HAP-1 (cell line): ENCODE measurements at regions not wholly inside any gene's neighbourhood (a gene's known extent, or its start where the extent isn't known, plus 50 kb on each side); places are given as distances from the start of the nearest gene placed in this dataset.
"Not testable (repeated sequence)": the region's sequence is repeated elsewhere in the genome, so short reads cannot be mapped to it uniquely, and the experiment has no call there.

ENCODE experiments used
- DNase-seq, 2 experiments: peaks; one replicate each; pipeline ENCODE4 v3.0.0-alpha.2; 2016 to 2020; ENCODE audit warnings: low spot score in 2 of 2
- H3K27me3 ChIP-seq: fragments of 250-450 bp; sonication (Bioruptor Pico); 2 replicates; pipeline ENCODE4 v1.5.1; 2020; ENCODE audit warnings: low read depth, mild to moderate bottlenecking, moderate library complexity
- H3K36me3 ChIP-seq: fragments of 250-450 bp; sonication (Bioruptor Pico); replicated peaks from 2 replicates; pipeline ENCODE4 v1.5.1; 2020; ENCODE audit warnings: mild to moderate bottlenecking
- H3K4me1 ChIP-seq: fragments of 250-450 bp; sonication (Bioruptor Pico); 2 replicates; pipeline ENCODE4 v1.5.1; 2020; ENCODE audit warnings: mild to moderate bottlenecking
- H3K4me3 ChIP-seq: fragments of 250-450 bp; sonication (Bioruptor Pico); 2 replicates; pipeline ENCODE4 v1.5.1; 2020; ENCODE audit warnings: mild to moderate bottlenecking, moderate library complexity
- H3K9me3 ChIP-seq: fragments of 250-450 bp; sonication (Bioruptor Pico); 2 replicates; pipeline ENCODE4 v1.5.1; 2020; ENCODE audit warnings: mild to moderate bottlenecking, moderate library complexity
- in situ Hi-C: fragments of 300-500 bp; cut with MboI; formaldehyde crosslinking; loops from 3 replicates; pipeline ENCODE4 v1.14.3; 2020; ENCODE audit warnings: low sequenced_read_pairs, inconsistent platforms, mixed read lengths

GRCh38 chr12:115815924-115816323, 461.6 kb downstream of the MED13L start:
- DNase-seq, result no peak
- no peaks in the 10 kb centered on the region for H3K4me1 ChIP-seq
- in situ Hi-C loops, result no loop called here
- no peaks in the 10 kb centered on the region for H3K36me3 ChIP-seq
- H3K9me3 ChIP-seq, result no peaks in the 10 kb centered on the region
- H3K4me3 ChIP-seq, result no peak overlapping the region
- H3K27me3 ChIP-seq, result no peaks in the 10 kb centered on the region

GRCh38 chr12:115813256-115813655, 464.2 kb downstream of the MED13L start:
- Histone ChIP-seq H3K36me3 (no peaks in the 10 kb centered on the region), H3K4me3 (no peak overlapping the region), H3K27me3 (no peaks in the 10 kb centered on the region), H3K9me3 (no peaks in the 10 kb centered on the region), H3K4me1 (no peaks in the 10 kb centered on the region)
- no peak for DNase-seq
- in situ Hi-C loops, result no loop called here

- in situ Hi-C loops, result no loop called here
- H3K4me3 ChIP-seq, result no peak overlapping the region
- no peaks in the 10 kb centered on the region for H3K36me3 ChIP-seq
- H3K9me3 ChIP-seq, result no peaks in the 10 kb centered on the region
- no peaks in the 10 kb centered on the region for H3K4me1 ChIP-seq
- 0 out of 2 replicates have a peak, but pooled peaks cover 3% of the 10 kb centered on the region for H3K27me3 ChIP-seq
- DNase-seq, result no peak
Measured at GRCh38 chr12:115811929-115812328, 465.6 kb downstream of the MED13L start.

GRCh38 chr12:115811045-115811444, 466.4 kb downstream of the MED13L start:
- in situ Hi-C loops, result no loop called here

GRCh38 chr12:115810122-115810901, 467.2 kb downstream of the MED13L start:
- H3K27me3 ChIP-seq, result 0 out of 2 replicates have a peak, but pooled peaks cover 3% of the 10 kb centered on the region
- H3K4me1 ChIP-seq, result no peaks in the 10 kb centered on the region
- DNase-seq, result no peak
- no peak overlapping the region for H3K4me3 ChIP-seq
- in situ Hi-C loops, result no loop called here
- H3K36me3 ChIP-seq, result no peaks in the 10 kb centered on the region
- no peaks in the 10 kb centered on the region for H3K9me3 ChIP-seq

More at GRCh38 chr12:115811045-115811444, 466.4 kb downstream of the MED13L start:
- no peaks in the 10 kb centered on the region for H3K9me3 ChIP-seq
- no peaks in the 10 kb centered on the region for H3K4me1 ChIP-seq
- no peaks in the 10 kb centered on the region for H3K36me3 ChIP-seq
- DNase-seq, result no peak
- H3K4me3 ChIP-seq, result no peak overlapping the region
- H3K27me3 ChIP-seq, result 0 out of 2 replicates have a peak, but pooled peaks cover 3% of the 10 kb centered on the region

- Histone ChIP-seq H3K36me3 (no peaks in the 10 kb centered on the region), H3K9me3 (no peaks in the 10 kb centered on the region), H3K27me3 (0 out of 2 replicates have a peak, but pooled peaks cover 3% of the 10 kb centered on the region), H3K4me1 (no peaks in the 10 kb centered on the region), H3K4me3 (no peak overlapping the region)
- in situ Hi-C loops, result no loop called here
- DNase-seq, result no peak
Measured at GRCh38 chr12:115806000-115806399, 471.5 kb downstream of the MED13L start.

GRCh38 chr12:115802767-115803166, 474.7 kb downstream of the MED13L start:
- Histone ChIP-seq H3K27me3 (0 out of 2 replicates have a peak, but pooled peaks cover 3% of the 10 kb centered on the region), H3K36me3 (no peaks in the 10 kb centered on the region), H3K9me3 (no peaks in the 10 kb centered on the region), H3K4me3 (no peak overlapping the region), H3K4me1 (no peaks in the 10 kb centered on the region)
- in situ Hi-C loops, result no loop called here
- no peak for DNase-seq

- Histone ChIP-seq H3K27me3 (no peaks in the 10 kb centered on the region), H3K4me3 (no peak overlapping the region), H3K4me1 (no peaks in the 10 kb centered on the region), H3K36me3 (no peaks in the 10 kb centered on the region), H3K9me3 (no peaks in the 10 kb centered on the region)
- in situ Hi-C loops, result no loop called here
- no peak for DNase-seq
Measured at GRCh38 chr12:115801871-115802270, 475.6 kb downstream of the MED13L start.

GRCh38 chr12:115799610-115800009, 477.9 kb downstream of the MED13L start:
- no peaks in the 10 kb centered on the region for H3K27me3 ChIP-seq
- H3K4me3 ChIP-seq, result no peak overlapping the region
- in situ Hi-C loops, result no loop called here
- H3K9me3 ChIP-seq, result no peaks in the 10 kb centered on the region
- no peaks in the 10 kb centered on the region for H3K36me3 ChIP-seq
- no peak for DNase-seq
- H3K4me1 ChIP-seq, result no peaks in the 10 kb centered on the region

GRCh38 chr12:115798309-115798917, 479.1 kb downstream of the MED13L start:
- H3K4me3 ChIP-seq, result no peak overlapping the region
- no peaks in the 10 kb centered on the region for H3K9me3 ChIP-seq
- in situ Hi-C loops, result no loop called here

GRCh38 chr12:115794659-115795081, 482.8 kb downstream of the MED13L start:
- H3K4me1 ChIP-seq, result no peaks in the 10 kb centered on the region
- no peak overlapping the region for H3K4me3 ChIP-seq
- no peaks in the 10 kb centered on the region for H3K9me3 ChIP-seq
- DNase-seq, result no peak
- no peaks in the 10 kb centered on the region for H3K27me3 ChIP-seq
- in situ Hi-C loops, result no loop called here
- H3K36me3 ChIP-seq, result no peaks in the 10 kb centered on the region

More at GRCh38 chr12:115798309-115798917, 479.1 kb downstream of the MED13L start:
- DNase-seq, result no peak
- Histone ChIP-seq H3K36me3 (no peaks in the 10 kb centered on the region), H3K4me1 (no peaks in the 10 kb centered on the region), H3K27me3 (no peaks in the 10 kb centered on the region)

GRCh38 chr12:115791331-115791730, 486.2 kb downstream of the MED13L start:
- Histone ChIP-seq H3K9me3 (no peaks in the 10 kb centered on the region), H3K36me3 (no peaks in the 10 kb centered on the region), H3K4me3 (no peak overlapping the region), H3K27me3 (no peaks in the 10 kb centered on the region), H3K4me1 (no peaks in the 10 kb centered on the region)
- in situ Hi-C loops, result no loop called here
- DNase-seq, result no peak

GRCh38 chr12:115790526-115790925, 487.0 kb downstream of the MED13L start:
- H3K27me3 ChIP-seq, result no peaks in the 10 kb centered on the region
- no peaks in the 10 kb centered on the region for H3K9me3 ChIP-seq
- no peak for DNase-seq
- no peak overlapping the region for H3K4me3 ChIP-seq
- no peaks in the 10 kb centered on the region for H3K4me1 ChIP-seq
- in situ Hi-C loops, result no loop called here
- no peaks in the 10 kb centered on the region for H3K36me3 ChIP-seq

- in situ Hi-C loops, H3K9me3 ChIP-seq, H3K4me1 ChIP-seq, DNase-seq, H3K36me3 ChIP-seq, H3K4me3 ChIP-seq, H3K27me3 ChIP-seq: not testable (repeated sequence)
Measured at GRCh38 chr12:115786490-115786889, 491.0 kb downstream of the MED13L start.
